H1 (cell line): ENCODE measurements at regions not wholly inside any gene's neighbourhood (a gene's known extent, or its start where the extent isn't known, plus 50 kb on each side); places are given as distances from the start of the nearest gene placed in this dataset.

Experiments used
- CTCF ChIA-PET: fragments of 300-600 bp; sonication (Branson Sonifier 250); formaldehyde crosslinking; loops from one replicate; lab custom pipeline; 2021; ENCODE audit not compliant: partially characterized antibody; lab: Charles Lee
- POLR2A ChIA-PET: fragments of 300-600 bp; sonication (Branson Sonifier 250); formaldehyde crosslinking; loops from one replicate; lab custom pipeline; 2021; ENCODE audit warnings: inconsistent platforms; ENCODE audit not compliant: partially characterized antibody; lab: Charles Lee
- DNase-seq, 2 experiments: peaks; one replicate each; pipeline versions ENCODE4 v3.0.0 to v3.0.0-alpha.2; 2010 to 2022; ENCODE audit warnings: low spot score in 2 of 2, low read depth in 1 of 2, mixed read lengths in 1 of 2
- FAIRE-seq: peaks from 2 replicates; lab custom pipeline; 2011; peaks lifted over from hg19 to GRCh38; lab: Jason Lieb, UNC
- H2AFZ ChIP-seq: 2 replicates; pipeline ENCODE4 v1.8.1; 2012; ENCODE audit warnings: low read length, inconsistent platforms
- H2AK5ac ChIP-seq: 2 replicates; pipeline ENCODE4 v1.6.1; 2013; ENCODE audit warnings: low read depth, low read length
- H2BK120ac ChIP-seq: replicated peaks from 2 replicates; pipeline ENCODE3; 2013; ENCODE audit warnings: low read depth, low read length, inconsistent platforms
- H2BK12ac ChIP-seq: 2 replicates; pipeline ENCODE4 v1.6.1; 2013; ENCODE audit warnings: low read depth, low read length
- H2BK15ac ChIP-seq: 2 replicates; pipeline ENCODE4 v1.6.1; 2013; ENCODE audit warnings: low read length
- H2BK20ac ChIP-seq: 2 replicates; pipeline ENCODE4 v1.6.1; 2013; ENCODE audit warnings: low read length
- H2BK5ac ChIP-seq: 2 replicates; pipeline ENCODE4 v1.6.1; 2013; ENCODE audit warnings: low read depth, low read length
- H3K14ac ChIP-seq: 2 replicates; pipeline ENCODE4 v1.6.1; 2013; ENCODE audit warnings: inconsistent platforms; ENCODE audit not compliant: insufficient read length
- H3K18ac ChIP-seq: 2 replicates; pipeline ENCODE4 v1.6.1; 2013; ENCODE audit warnings: low read length; ENCODE audit errors: extremely low read depth
- H3K23ac ChIP-seq: 2 replicates; pipeline ENCODE4 v1.6.1; 2013; ENCODE audit warnings: inconsistent platforms; ENCODE audit not compliant: insufficient read length
- H3K23me2 ChIP-seq: 2 replicates; pipeline ENCODE4 v1.6.1; 2013; ENCODE audit warnings: low read depth, low read length
- H3K27ac ChIP-seq: 2 replicates; pipeline ENCODE4 v1.6.1; 2011; ENCODE audit warnings: low read depth, low read length, inconsistent platforms
- H3K27me3 ChIP-seq, 4 experiments: replicated peaks in 1 of 4; 1 replicate in 1 of 4; 2 replicates in 3 of 4; pipeline versions ENCODE4 v1.6.1 to v1.8.1; 2011 to 2013; ENCODE audit warnings: low read length in 3 of 4, mild to moderate bottlenecking in 3 of 4, inconsistent platforms in 2 of 4, mixed read lengths in 2 of 4, moderate library complexity in 1 of 4; ENCODE audit not compliant: control insufficient read depth in 3 of 4, insufficient read depth in 3 of 4; ENCODE audit errors: extremely low read depth in 1 of 4
- H3K36me3 ChIP-seq, 4 experiments: 2 replicates each; pipeline versions ENCODE4 v1.6.1 to v1.8.1; 2011 to 2013; ENCODE audit warnings: mild to moderate bottlenecking in 4 of 4, low read length in 3 of 4, moderate library complexity in 2 of 4, control low read depth in 1 of 4, inconsistent platforms in 1 of 4; ENCODE audit not compliant: insufficient read depth in 4 of 4, control insufficient read depth in 2 of 4
- H3K4ac ChIP-seq: replicated peaks from 2 replicates; pipeline ENCODE3; 2013; ENCODE audit warnings: low read length, low read depth, mixed read lengths, inconsistent platforms; ENCODE audit not compliant: insufficient read length
- H3K4me1 ChIP-seq, 4 experiments: replicated peaks in 1 of 4; 1 replicate in 1 of 4; 2 replicates in 3 of 4; pipeline versions ENCODE4 v1.6.1 to v1.8.1; 2011 to 2013; ENCODE audit warnings: low read length in 3 of 4, inconsistent platforms in 2 of 4, mixed read lengths in 1 of 4; ENCODE audit not compliant: insufficient read depth in 4 of 4, control insufficient read depth in 3 of 4
- H3K4me2 ChIP-seq, 2 experiments: 2 replicates each; pipeline versions ENCODE4 v1.6.1 to v1.8.1; 2011 to 2013; ENCODE audit warnings: low read depth in 2 of 2, low read length in 2 of 2, control low read depth in 1 of 2, inconsistent platforms in 1 of 2, mild to moderate bottlenecking in 1 of 2; ENCODE audit not compliant: insufficient read depth in 1 of 2
- H3K4me3 ChIP-seq, 4 experiments: fragments of 200-600, 300-600 bp in 1 of 4; sonication (generic), shearing (Covaris generic), sonication (Bioruptor Twin) in 1 of 4; 2 replicates each; pipeline versions ENCODE4 v1.5.1 to v1.8.1; 2011 to 2016; ENCODE audit warnings: low read length in 4 of 4, low read depth in 3 of 4, control low read depth in 2 of 4, inconsistent platforms in 2 of 4, mild to moderate bottlenecking in 2 of 4, mixed read lengths in 1 of 4, moderate library complexity in 1 of 4; ENCODE audit not compliant: insufficient read depth in 2 of 4; ENCODE audit errors: extremely low read depth in 1 of 4
- H3K56ac ChIP-seq: replicated peaks from 2 replicates; pipeline ENCODE3; 2013; ENCODE audit warnings: low read depth, mild to moderate bottlenecking, mixed read lengths, low read length, inconsistent platforms; ENCODE audit not compliant: insufficient read length
- H3K79me1 ChIP-seq: 2 replicates; pipeline ENCODE4 v1.6.1; 2013; ENCODE audit warnings: low read depth, low read length, control low read depth
- H3K79me2 ChIP-seq, 2 experiments: 2 replicates each; pipeline versions ENCODE4 v1.6.1 to v1.8.1; 2012 to 2013; ENCODE audit warnings: low read length in 2 of 2, mild to moderate bottlenecking in 2 of 2, inconsistent platforms in 1 of 2; ENCODE audit not compliant: insufficient read depth in 2 of 2, control insufficient read depth in 1 of 2
- H3K9ac ChIP-seq, 4 experiments: replicated peaks in 1 of 4; 1 replicate in 1 of 4; 2 replicates in 3 of 4; pipeline versions ENCODE4 v1.6.1 to v1.8.1; 2011 to 2013; ENCODE audit warnings: low read depth in 3 of 4, low read length in 3 of 4, control low read depth in 2 of 4, mild to moderate bottlenecking in 2 of 4, moderate library complexity in 2 of 4, inconsistent platforms in 1 of 4; ENCODE audit errors: extremely low read depth in 1 of 4
- H3K9me3 ChIP-seq, 2 experiments: 2 replicates each; pipeline versions ENCODE4 v1.6.1 to v1.8.1; 2012 to 2013; ENCODE audit warnings: mild to moderate bottlenecking in 2 of 2, moderate library complexity in 2 of 2, control low read depth in 1 of 2, inconsistent platforms in 1 of 2, low read depth in 1 of 2, low read length in 1 of 2, mixed read lengths in 1 of 2; ENCODE audit not compliant: insufficient read depth in 2 of 2
- H4K20me1 ChIP-seq, 2 experiments: replicated peaks in 1 of 2; 2 replicates each; pipeline versions ENCODE3 to v1.8.1; 2011 to 2013; ENCODE audit warnings: inconsistent platforms in 2 of 2, low read length in 2 of 2, mild to moderate bottlenecking in 1 of 2; ENCODE audit not compliant: insufficient read depth in 2 of 2, control insufficient read depth in 1 of 2
- H4K5ac ChIP-seq: 2 replicates; pipeline ENCODE4 v1.6.1; 2013; ENCODE audit warnings: low read length, low read depth, mixed read lengths, inconsistent platforms; ENCODE audit not compliant: insufficient read length
- H4K8ac ChIP-seq: 2 replicates; pipeline ENCODE4 v1.8.0; 2013; ENCODE audit warnings: mild to moderate bottlenecking, moderate library complexity, low read length, inconsistent platforms; ENCODE audit not compliant: insufficient read depth; ENCODE audit errors: extremely low read depth
- H4K91ac ChIP-seq: replicated peaks from 2 replicates; pipeline ENCODE3; 2013; ENCODE audit warnings: low read length, mixed read lengths, inconsistent platforms; ENCODE audit not compliant: insufficient read length
- BCL11A ChIP-seq, 2 experiments: IDR thresholded peaks; one replicate each; pipeline ENCODE4 v1.6.1; 2011; ENCODE audit warnings: low read depth in 2 of 2, low read length in 2 of 2, mild to moderate bottlenecking in 2 of 2
- CEBPB ChIP-seq: IDR thresholded peaks from 2 replicates; pipeline ENCODE4 v1.6.1; 2012; ENCODE audit warnings: low read depth, low read length
- CHD2 ChIP-seq: IDR thresholded peaks from 2 replicates; pipeline ENCODE4 v1.6.1; 2012; ENCODE audit warnings: low read length, improper control_type of control experiment
- NANOG ChIP-seq: IDR thresholded peaks from 2 replicates; pipeline ENCODE4 v1.6.1; 2011; ENCODE audit warnings: low read length, low read depth, mild to moderate bottlenecking, inconsistent platforms; ENCODE audit not compliant: insufficient read depth, poor library complexity, severe bottlenecking
- PHF8 ChIP-seq: fragments of 200-600 bp; sonication (generic); conservative IDR thresholded peaks from 2 replicates; pipeline ENCODE4 v1.7.1; 2012; ENCODE audit warnings: low read depth, mild to moderate bottlenecking, inconsistent platforms, low read length, moderate library complexity
- SP1 ChIP-seq: IDR thresholded peaks from 2 replicates; pipeline ENCODE4 v1.6.1; 2011; ENCODE audit warnings: low read depth, low read length
- TAF1 ChIP-seq: IDR thresholded peaks from 2 replicates; pipeline ENCODE4 v1.6.1; 2011; ENCODE audit warnings: mild to moderate bottlenecking, low read depth, low read length
- TAF7 ChIP-seq: optimal IDR thresholded peaks from 2 replicates; pipeline ENCODE3; 2011; ENCODE audit warnings: low read depth, mild to moderate bottlenecking, inconsistent platforms, low read length, moderate library complexity, borderline replicate concordance
- USF2 ChIP-seq: IDR thresholded peaks from 2 replicates; pipeline ENCODE4 v1.6.1; 2011; ENCODE audit warnings: low read length, improper control_type of control experiment
- YY1 ChIP-seq: IDR thresholded peaks from 2 replicates; pipeline ENCODE4 v1.6.1; 2011; ENCODE audit warnings: low read depth, mild to moderate bottlenecking, low read length

- no peak overlapping the region for H4K91ac ChIP-seq
- H3K79me2 ChIP-seq, result no peaks in the 10 kb centered on the region
- FAIRE-seq, result no peak
- no peak overlapping the region for H3K4me2 ChIP-seq
- H4K8ac ChIP-seq, result no peak overlapping the region
- H3K27ac ChIP-seq, result no peak overlapping the region
- H3K27me3 ChIP-seq, result no peaks in the 10 kb centered on the region
- H3K18ac ChIP-seq, result no peak overlapping the region
- H2AFZ ChIP-seq, result no peak overlapping the region
- H2BK15ac ChIP-seq, result no peak overlapping the region
- H3K4me3 ChIP-seq, result no peak overlapping the region
- DNase-seq, result no peak
- no peak overlapping the region for H2AK5ac ChIP-seq
- no peak overlapping the region for H2BK12ac ChIP-seq
- no peak overlapping the region for H3K4ac ChIP-seq
- POLR2A ChIA-PET, result no interaction called here
- no peak overlapping the region for H3K23ac ChIP-seq
- H2BK120ac ChIP-seq, result no peak overlapping the region
- H4K20me1 ChIP-seq, result no peaks in the 10 kb centered on the region
- H3K9me3 ChIP-seq, result no peaks in the 10 kb centered on the region; a peak in 1 of 4 replicates
- no peak overlapping the region for H3K14ac ChIP-seq
- H3K4me1 ChIP-seq, result no peaks in the 10 kb centered on the region
- no peak overlapping the region for H2BK20ac ChIP-seq
- H3K36me3 ChIP-seq, result no peaks in the 10 kb centered on the region
- H2BK5ac ChIP-seq, result no peak overlapping the region
- no peak overlapping the region for H3K9ac ChIP-seq
- H3K23me2 ChIP-seq, result no peaks in the 10 kb centered on the region
- H3K79me1 ChIP-seq, result no peaks in the 10 kb centered on the region
- no peak overlapping the region for H4K5ac ChIP-seq
- H3K56ac ChIP-seq, result no peak overlapping the region
- CTCF ChIA-PET, result interaction anchor here (0.5 kb wide), 1 partner anchor 81 kb away, joined by 3 read pairs; no protein-coding TSS in a partner anchor
- TF ChIP-seq SP1 (no peak), CEBPB (no peak), PHF8 (no peak), YY1 (no peak), TAF1 (no peak), NANOG (no peak), USF2 (no peak), CHD2 (no peak), TAF7 (no peak), BCL11A (IDR thresholded peaks at IDR 0.05; ENCODE audit: low read depth in 2 of 2, low read length in 2 of 2) (no peak)
Observed at GRCh38 chr14:40920380-40920779, 686.3 kb upstream of the LRFN5 start.
